NCI-H2029 (cell line): ENCODE measurements at regions not wholly inside any gene's neighbourhood (a gene's known extent, or its start where the extent isn't known, plus 50 kb on each side); places are given as distances from the start of the nearest gene placed in this dataset.

ENCODE experiments used
- DNase-seq: peaks from one replicate; lab custom pipeline; 2025; lab: John Stamatoyannopoulos, UW

DNA sequence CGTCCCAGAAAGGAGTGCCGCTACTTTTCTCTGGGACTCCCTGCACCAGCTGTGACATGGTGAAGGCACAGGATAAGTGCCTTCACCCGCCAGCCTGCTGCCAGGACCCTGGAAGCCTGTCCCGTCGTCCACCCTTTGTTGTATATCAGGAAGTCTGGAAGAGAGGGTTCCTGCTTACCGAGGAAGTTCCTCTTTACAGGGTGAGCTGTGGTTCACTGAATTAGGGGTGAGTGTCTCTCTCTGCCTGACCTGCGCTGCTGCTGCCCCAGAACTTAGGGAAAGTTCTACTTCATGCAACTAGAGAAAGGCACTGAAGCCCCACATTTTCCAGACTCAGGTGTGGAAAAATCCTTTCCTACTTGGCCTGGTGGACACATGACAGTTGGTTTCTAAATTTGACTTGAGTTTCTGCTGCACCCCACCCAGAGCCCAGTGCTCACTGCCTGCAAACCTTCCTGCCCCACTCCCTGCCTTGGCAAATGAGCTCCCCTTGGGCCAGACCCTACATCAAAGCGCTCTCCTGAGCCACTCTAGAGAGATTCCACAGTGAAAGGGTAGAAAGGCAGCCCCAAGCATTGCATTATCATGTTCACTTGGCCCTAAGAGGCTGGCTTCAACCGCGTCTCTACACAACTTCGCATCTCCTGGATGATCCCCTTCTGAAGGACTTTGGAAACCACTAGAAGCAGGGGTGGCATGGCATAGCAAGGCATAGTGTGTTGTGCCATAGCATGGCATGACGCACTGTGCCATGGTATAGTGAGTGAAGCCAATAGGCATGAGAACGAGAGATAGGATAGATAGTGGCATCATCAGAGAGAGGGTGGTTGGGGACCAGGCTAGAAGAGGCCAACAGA is 215.8 kb upstream of the CDYL start:
- no peak for DNase-seq

DNA sequence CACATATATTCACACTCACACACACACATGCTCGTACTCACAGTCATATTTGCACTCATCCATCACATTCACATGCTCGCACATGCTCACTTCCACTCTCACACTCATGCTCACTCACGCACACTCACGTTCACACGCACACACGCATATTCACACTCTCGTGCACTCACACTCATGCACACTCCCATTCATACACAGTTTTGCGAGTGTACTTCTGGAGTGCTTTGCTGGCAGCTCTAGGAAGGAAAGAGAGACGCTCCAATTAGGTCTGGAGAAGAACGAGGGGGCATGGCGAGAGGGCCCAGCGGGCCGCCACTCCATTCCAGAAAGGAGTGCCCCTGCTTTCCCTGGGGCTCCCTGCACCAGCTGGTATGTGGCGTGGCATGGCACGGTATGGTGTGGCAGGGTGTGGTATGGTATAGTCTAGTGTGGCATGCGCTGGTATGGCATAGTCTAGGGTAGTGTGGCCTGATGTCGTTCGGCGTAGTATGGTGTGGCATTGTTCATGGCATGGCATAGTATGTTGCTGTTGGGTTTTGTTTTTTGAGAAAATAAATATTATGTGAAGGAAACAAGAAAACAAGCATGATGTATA is 216.8 kb upstream of the CDYL start:
- DNase-seq: no peak

DNA sequence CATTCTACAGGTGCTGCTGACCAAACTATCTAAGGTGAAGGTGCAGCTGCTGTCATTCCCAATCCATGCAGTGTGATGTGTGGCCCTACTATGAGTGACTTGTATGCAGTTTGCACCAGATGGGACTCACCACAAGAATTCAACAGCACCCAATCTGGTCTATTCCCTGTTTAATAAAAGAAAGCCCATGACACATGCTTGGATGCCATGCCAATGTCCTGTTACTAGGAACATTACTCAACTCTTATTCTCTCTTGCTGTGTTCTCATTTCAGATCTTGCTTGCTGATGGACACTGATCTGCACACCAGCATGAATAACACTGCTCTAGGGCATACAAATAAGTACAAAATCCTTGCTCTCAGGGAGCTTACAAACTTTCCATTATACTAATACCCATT is 221.6 kb upstream of the CDYL start:
- DNase-seq: no peak

DNA sequence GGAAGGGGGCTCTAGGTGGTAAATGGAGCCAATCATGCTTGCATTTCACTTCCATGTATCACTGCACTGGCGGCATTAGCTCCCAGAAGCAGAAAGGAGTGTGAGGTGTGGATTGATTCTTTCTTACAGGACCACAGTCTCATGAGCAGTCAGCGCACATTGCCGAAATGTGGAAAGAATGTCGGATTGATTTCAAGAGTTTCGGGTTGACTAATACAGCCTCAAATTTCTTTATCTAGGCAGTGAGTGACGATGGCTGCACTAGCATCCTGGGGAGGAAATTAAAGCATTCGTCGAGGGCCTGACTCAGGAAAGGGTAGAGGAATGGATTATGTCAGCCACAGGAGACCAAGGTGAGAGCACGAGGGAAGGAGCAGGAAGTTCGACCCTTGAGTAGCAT is 222.8 kb upstream of the CDYL start:
- DNase-seq: no peak

DNA sequence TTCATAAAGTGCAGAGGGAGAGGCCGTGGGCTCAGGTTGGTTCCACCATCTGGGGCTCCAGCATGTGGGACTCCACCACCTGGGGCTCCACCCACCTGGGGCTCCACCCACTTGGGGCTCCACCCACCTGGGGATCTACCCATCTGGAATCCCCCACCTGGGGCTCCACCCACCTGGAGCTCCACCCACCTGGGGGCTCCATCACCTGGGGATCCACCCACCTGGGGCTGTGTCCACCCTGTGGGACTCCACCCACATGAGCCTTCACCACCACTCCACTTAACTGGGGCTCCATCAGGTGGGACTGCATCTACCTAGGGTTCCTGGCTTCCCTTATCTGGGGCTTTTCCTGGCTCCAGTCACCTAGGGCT is 226.0 kb upstream of the CDYL start:
- DNase-seq: no peak

DNA sequence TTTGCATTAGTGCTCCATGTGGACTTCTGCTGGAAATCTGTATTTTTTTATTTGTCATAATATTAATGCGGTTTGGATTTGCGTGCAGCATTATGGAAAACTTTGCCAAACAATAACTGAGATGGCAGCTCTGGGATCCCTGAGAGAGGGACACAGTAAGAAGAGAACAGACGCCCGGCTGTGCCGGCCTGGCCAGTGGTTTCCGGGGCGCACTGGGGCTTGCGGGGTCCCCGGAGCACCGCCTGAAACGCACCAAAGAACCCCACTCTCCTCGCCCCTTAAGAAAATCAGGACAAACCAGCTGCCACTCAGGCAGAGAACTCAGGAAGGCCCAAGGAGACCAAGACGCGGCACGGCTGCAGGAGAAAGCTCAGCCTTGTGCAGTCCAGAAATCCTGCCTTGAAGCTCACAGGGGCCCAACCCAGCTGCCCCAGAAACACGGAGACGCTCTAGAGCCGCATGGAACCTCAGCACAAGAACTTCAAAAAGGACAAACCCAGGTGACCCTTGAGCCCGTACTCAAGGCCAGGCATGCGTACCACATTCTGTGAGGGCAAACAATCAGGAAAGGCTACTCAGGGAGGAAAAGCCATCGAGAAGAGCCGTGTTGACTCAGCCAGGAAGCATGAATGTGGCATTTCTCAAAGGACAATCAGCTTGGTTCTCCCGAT is 226.5 kb upstream of the CDYL start:
- DNase-seq: no peak

DNA sequence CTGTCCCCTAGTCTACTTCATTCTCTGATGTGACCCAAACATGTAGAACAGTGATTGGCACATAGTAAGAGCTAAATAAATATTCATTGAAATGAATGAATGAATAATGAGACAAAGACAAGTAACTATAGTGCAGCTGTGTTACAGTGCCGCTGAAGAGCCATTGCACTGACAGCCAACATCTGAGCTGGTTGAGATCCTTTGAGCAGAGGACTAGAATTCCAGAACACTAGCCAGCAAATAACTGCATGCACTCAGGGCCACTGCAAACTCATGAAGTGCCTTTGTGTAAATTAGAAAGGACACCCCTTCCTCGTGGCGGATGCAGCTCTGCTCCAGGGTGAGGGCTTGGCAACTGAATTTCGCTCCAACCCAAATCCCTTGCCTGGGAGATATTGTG is 230.3 kb upstream of the CDYL start:
- DNase-seq: no peak

DNA sequence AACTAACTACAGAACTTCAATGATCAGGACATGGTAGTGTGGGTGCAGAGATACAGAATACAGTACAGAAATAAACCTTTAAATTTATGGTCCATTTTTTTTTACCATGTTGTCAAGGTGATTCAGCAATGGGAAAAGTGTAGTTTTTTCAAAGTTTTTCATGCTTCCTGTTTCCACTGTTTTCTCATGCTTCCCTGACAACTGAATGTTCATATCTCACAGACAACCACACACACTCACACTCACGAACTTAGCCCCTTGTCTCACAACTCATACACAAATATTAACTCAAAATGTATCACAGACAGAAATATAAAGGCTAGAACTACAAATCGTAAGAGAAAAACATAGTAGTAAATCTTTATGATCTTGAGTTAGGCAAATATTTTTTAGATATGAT is 232.6 kb upstream of the CDYL start:
- no peak for DNase-seq

DNA sequence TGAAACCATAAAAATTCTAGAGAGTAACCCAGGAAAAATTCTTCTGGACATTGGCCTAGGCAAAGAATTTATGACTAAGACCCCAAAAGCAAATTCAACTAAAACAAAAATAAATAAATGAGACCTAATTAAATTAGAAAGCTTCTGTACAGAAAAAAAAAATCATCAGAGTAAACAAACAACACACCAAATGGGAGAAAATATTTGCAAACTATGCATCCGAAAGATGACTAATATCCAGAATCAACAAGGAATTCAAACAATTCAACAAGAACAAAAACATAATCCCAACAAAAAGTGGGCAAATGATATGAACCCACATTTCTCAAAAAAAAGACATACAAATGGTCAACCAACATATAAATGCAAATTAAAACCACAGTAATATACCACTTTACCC is 242.6 kb upstream of the CDYL start:
- DNase-seq: no peak

DNA sequence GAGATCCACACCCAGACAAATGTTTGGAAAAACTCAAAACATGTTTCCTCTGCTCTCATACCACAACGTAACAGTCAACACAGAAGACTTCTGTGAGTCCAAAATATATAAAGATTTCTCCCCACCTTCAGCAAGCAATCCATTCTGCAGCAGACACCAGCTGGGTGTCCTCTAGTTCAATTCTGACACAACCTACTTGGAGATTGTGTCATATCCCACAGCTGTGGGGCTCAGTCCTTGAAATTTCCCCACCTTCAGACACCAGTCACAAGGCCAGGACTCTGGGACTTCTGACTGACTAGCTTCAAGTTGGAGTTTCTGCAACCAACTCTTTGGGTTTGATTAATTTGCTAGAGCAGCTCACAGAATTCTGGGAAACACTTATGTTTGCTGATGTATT is 244.8 kb upstream of the CDYL start:
- DNase-seq: no peak

DNA sequence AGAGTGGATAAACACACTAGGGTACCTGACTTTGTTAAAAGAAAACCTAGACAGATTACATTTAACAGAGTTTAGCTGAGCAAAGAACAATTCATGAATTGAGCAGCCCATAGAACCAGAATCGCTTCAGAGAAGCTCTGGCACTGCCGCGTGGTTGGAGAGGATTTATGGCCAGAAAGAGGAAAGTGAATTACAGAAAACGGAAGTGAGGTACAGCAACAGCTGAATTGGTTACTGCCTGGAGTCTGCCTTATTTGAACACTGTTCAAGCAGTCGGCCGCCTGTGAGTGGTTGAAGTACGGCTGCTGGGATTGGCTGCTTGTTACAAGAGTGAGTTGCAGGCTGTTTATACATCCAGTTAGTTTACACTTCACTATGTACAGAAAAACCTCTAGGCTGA is 253.8 kb upstream of the CDYL start:
- no peak for DNase-seq

DNA sequence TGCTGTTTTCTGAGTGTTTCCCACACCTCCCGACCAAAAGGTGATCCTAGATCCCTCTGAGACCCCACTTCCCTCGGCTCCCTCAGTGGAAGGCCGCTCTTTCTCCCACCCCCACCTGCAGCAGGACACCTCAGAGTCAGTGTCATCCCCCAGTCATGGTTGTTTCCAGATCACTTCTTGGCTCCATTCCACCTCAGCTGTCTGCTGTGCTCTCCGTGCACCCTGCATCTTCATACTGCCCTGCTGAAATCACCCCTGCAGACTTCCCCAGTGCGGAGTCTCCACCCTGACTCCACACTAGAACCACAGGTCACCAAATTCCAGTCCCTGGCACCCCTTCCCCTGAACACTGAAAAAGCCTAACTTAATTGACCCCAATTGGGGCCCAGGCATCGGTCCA is 255.1 kb upstream of the CDYL start:
- no peak for DNase-seq

DNA sequence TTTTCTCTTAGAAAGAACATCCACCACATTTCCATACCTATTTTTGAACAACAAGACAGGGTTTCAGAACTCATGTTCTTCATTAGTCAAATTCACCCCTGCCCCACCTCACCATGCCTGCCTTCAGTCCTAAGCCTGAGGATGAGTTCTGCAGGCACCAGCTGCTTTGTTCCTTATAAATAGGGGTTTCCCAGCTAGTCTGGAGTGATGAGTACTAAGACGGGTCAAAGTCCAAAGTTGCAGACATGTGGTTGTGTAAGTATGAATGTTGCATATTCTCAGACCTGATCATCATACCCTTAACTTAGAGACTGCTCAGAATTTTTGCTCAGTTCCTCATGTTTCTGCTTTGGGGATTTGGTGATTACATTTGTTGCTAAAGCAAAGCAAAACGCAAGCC is 257.7 kb upstream of the CDYL start:
- no peak for DNase-seq

DNA sequence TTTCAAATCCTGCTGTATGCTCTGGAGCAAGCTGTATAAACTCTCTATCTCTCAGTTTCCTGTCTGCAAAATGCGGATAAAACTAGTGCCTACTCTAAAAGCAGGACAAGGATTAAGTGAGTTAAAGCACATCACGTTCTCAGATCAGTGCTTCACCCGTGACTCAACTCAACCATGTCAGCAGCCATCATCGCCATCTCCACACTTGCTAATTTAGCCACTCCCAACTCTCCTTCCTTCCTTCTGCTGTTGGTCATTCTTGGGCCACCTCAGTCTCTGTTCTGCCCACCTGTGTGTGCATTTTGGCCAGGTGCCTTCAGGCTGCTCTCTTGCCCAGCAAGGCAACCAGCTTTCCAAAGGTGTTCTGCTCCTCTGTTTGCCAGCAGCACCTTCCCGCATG is 260.0 kb upstream of the CDYL start:
- no peak for DNase-seq

DNA sequence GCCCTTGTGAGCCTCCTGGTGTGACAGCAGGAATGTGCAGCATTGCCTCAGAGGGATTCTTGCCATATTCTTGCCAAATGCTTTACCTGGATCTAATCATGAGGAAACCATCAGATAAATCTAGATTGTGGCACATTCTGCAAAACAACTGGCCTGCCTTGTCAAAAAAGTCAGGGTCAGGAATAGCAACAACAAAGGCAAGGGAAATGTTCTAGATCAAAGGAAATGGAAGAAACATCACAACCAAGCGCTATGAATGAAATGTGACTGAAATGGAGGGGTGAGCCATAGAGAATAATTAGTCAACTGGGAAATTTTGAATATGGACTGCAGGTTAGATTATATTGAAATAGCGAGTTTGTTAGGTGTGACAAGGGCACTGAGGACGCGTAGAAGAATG is 262.6 kb upstream of the CDYL start:
- DNase-seq: no peak

DNA sequence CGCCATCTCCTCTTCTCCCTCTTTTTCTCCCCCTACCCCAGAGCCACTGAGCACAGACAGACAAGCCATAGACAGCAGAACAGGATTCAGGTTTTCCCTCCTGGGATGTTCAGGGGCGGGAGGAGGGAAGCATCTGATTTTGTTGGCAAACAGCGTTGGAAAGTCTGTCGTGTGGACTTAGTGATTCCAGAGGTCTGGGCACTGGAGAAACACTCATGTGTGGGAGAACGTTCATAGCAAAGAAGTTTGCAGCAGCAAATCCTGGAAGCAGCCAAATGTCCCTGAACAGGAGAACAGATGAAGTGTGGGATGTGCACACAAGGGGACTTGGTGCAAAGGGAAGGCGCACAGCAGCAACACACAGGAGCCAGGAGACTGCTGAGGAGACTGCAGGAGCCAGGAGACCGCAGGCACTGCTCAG is 264.1 kb upstream of the CDYL start:
- no peak for DNase-seq

DNA sequence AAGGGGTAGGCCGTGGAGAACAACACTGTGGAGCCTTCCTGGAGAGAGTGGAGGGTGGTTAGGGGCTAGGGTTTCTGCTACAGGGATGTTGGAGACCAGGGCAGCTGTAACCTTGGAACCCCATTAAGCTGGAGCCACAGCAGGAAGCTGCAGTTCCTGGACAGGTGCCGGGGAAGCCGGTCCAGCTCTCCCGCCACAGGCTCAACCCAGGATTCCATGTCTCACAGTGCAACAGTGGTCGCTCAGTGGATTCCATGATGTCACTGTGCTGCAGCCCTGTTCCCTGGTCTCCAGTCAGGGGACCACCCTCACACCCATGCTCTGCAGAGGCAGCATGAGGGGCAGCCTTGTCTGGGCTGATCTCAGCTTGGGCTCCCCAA is 264.6 kb upstream of the CDYL start:
- DNase-seq: no peak

DNA sequence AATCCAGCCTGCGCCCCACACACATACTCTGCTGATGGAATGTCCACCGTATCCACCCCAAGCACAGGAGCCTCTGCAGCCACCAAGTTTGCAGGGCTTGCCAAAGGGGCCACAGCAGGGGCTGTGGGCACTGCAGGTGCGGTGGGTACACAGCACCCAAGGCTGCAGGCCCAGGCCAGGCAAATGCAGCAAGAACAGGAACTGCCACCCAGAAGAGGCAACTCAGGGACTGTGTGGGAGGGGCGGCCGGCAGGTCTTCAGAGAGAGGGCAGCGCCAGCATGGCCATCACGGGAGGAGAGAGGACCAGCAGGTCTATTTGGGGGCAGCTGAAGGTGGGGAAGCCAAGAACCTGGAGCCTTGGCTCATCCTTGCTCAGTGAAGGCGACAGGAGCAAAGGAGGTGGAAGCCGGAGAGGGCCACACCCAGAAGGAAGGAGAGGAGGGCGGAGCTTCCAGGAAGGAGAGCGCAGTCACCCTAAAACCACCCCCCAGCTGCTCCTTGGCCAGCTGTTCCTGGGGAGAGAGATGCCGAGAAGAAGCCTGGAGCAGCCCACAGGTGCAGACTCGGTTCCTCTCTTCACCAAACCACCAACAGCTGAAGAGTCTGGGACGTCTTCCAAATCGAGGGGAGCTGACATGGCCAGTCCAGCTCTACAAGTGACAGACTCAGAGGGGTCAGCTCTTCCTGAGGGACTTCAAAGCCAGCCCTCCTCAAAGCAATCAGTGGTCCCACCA is 265.1 kb upstream of the CDYL start:
- no peak for DNase-seq

DNA sequence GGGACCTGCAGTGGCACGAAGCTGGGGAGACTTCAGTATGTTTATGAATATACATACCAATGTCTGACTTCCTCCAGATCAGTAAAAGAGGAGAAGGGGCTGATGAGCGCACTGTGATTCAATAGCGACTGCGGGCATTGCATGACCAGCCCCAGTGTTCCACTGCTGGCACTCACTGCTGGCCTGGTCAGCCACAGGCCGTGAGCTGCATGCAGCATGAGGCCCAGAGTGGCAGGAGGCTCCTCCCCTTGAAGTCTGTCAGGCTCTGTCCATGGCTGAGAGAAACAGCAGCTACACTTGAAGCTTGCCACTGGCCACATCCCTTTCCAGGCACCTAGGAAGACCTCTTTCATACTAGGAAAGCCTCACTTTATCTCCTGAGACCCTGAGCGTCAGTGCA is 265.9 kb upstream of the CDYL start:
- no peak for DNase-seq

DNA sequence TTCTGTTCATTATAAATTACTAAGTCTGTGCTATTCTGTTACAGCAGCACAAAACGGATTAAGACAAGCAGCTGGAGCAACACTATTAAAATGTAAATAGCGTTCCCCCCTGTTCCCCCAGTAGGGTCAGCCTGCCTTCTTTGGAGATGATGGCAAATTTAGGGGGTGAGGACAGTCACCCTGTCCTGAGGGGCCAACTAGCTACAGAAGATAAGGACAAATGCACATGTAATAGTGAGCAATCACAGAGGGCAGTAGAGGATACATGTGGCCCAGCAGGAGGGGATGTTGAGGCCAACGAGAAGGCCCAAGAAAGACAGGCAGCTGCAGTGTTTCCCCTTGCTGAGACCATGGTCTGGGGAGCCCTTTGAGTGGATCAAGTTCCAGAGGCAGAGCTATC is 266.7 kb upstream of the CDYL start:
- DNase-seq: no peak

DNA sequence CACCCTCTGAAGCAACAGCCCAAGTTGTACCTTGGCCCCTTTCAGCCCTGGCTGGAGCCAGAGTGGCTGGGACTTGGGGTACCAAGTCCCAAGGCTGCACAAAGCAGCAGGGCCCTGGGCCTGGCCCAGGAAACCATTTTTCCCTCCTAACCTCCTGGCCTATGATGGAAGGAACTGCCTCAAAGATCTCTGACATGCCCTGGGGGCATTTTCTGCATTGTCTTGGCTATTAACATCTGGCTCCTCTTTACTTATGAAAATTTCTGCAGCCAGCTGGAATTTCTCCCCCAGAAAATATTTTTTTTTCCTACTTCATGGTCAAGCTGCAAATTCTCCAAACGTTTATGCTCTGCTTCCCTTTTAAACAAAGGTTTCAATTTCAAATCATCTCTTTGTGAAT is 269.4 kb upstream of the CDYL start:
- DNase-seq: no peak

DNA sequence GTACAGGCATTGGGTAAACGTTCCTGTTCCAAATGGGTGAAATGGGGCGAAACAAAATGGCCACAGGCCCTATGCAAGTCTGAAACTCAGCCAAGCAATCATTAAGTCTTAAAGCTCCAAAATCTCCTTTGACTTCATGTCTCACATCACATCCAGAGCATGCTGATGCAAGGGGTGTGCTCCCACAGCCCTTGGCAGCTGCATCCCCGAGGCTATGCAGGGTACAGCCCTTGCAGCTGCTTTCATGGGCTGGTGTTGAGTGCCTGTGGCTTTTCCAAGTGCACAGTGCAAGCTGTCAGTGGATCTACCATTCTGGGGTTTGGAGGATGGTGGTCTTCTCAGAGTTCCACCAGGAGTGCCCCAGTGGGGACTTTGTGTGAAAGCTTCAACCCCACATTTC is 270.0 kb upstream of the CDYL start:
- no peak for DNase-seq

DNA sequence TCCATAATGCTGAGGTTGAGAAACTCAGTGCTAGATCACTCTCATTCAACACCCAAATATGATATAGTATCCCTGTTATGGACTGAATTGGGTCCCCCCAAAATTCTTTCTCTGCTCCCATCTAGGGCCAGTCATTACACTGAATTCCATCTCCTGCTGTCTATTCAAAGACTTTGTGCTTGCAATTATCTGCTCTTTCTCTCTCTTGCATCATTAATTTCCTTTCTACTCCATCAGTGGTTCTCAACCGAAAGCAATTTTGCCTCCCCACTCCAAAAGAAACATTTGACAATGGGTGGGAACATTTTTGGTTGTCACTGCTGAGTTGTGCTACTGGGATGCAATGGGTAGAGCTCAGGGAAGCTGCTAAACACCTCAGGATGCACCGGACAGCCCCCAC is 271.5 kb upstream of the CDYL start:
- no peak for DNase-seq
